IMR-90 (cell line): ENCODE measurements at regions not wholly inside any gene's neighbourhood (a gene's known extent, or its start where the extent isn't known, plus 50 kb on each side); places are given as distances from the start of the nearest gene placed in this dataset.

Experiments
- CEBPB ChIP-seq: IDR thresholded peaks from 2 replicates; pipeline ENCODE4 v1.6.1; 2012; ENCODE audit warnings: low read depth, low read length, improper control_type of control experiment
- MAFK ChIP-seq: IDR thresholded peaks from 2 replicates; pipeline ENCODE4 v1.6.1; 2012; ENCODE audit warnings: low read depth, low read length, improper control_type of control experiment
- MXI1 ChIP-seq: IDR thresholded peaks from 2 replicates; pipeline ENCODE4 v1.6.1; 2012; ENCODE audit warnings: low read depth, mild to moderate bottlenecking, low read length, moderate library complexity, borderline replicate concordance
- NFE2L2 ChIP-seq: fragments of 150-350 bp; IDR thresholded peaks from 2 replicates; pipeline ENCODE4 v1.6.1; 2016; ENCODE audit warnings: low read depth, mild to moderate bottlenecking, low read length
- POLR2A ChIP-seq: IDR thresholded peaks from 2 replicates; pipeline ENCODE4 v1.6.1; 2012; ENCODE audit warnings: mild to moderate bottlenecking, low read depth, low read length
- RAD21 ChIP-seq: IDR thresholded peaks from 2 replicates; pipeline ENCODE4 v1.6.1; 2012; ENCODE audit warnings: low read length, improper control_type of control experiment
- TF ChIP-seq, protein P1 (sequence below): conservative IDR thresholded peaks from 2 replicates; pipeline ENCODE4 v1.5.1; 2012; ENCODE audit warnings: mild to moderate bottlenecking, low read depth, low read length, improper control_type of control experiment
- TF ChIP-seq, protein P2 (sequence below): fragments of 150-350 bp; IDR thresholded peaks from 2 replicates; pipeline ENCODE4 v1.6.1; 2017; ENCODE audit warnings: mild to moderate bottlenecking, antibody characterized with exemption, low read length, low read depth

DNA sequence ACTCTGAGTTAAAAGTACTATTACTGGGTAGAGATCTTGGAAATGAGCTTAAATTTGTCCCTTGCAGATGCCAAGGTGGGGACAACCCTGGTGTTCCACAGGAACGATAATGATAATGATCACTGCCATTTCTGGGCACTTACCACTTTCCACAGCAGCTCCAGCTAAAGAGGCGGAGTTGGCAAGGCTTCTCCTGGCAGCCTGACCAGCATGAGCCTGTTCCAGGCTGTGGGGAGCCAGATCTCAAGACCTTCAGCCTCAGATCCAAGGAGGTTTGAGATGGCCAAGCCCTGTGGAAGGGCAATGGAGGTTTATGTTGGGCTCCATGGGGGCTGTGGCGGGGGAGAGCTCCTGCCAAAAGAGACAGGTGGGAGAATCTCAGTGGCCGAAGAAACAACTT, 244.9 kb upstream of the MVB12B start:
- TF ChIP-seq, protein P1, sequence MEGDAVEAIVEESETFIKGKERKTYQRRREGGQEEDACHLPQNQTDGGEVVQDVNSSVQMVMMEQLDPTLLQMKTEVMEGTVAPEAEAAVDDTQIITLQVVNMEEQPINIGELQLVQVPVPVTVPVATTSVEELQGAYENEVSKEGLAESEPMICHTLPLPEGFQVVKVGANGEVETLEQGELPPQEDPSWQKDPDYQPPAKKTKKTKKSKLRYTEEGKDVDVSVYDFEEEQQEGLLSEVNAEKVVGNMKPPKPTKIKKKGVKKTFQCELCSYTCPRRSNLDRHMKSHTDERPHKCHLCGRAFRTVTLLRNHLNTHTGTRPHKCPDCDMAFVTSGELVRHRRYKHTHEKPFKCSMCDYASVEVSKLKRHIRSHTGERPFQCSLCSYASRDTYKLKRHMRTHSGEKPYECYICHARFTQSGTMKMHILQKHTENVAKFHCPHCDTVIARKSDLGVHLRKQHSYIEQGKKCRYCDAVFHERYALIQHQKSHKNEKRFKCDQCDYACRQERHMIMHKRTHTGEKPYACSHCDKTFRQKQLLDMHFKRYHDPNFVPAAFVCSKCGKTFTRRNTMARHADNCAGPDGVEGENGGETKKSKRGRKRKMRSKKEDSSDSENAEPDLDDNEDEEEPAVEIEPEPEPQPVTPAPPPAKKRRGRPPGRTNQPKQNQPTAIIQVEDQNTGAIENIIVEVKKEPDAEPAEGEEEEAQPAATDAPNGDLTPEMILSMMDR = no peak
- TF ChIP-seq CEBPB (no peak), POLR2A (no peak), MAFK (no peak), NFE2L2 (no peak), MXI1 (no peak), RAD21 (no peak)
- TF ChIP-seq, protein P2, sequence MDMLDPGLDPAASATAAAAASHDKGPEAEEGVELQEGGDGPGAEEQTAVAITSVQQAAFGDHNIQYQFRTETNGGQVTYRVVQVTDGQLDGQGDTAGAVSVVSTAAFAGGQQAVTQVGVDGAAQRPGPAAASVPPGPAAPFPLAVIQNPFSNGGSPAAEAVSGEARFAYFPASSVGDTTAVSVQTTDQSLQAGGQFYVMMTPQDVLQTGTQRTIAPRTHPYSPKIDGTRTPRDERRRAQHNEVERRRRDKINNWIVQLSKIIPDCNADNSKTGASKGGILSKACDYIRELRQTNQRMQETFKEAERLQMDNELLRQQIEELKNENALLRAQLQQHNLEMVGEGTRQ = no peak
